Smooth muscle cell of the brain vasculature (primary cell): ENCODE measurements at regions not wholly inside any gene's neighbourhood (a gene's known extent, or its start where the extent isn't known, plus 50 kb on each side); places are given as distances from the start of the nearest gene placed in this dataset.
A peak's percentile ranks its signal among the peaks of the same experiment; 100 is the strongest.
"Not testable (repeated sequence)": the region's sequence is repeated elsewhere in the genome, so short reads cannot be mapped to it uniquely, and the experiment has no call there.

Experiments used
- DNase-seq: peaks from one replicate; pipeline ENCODE4 v3.0.0-alpha.2; 2012; ENCODE audit warnings: low read depth, low spot score

GRCh38 chr21:35749904-35750303 lies 310.4 kb downstream of the SETD4 start:
- no peak for DNase-seq

- DNase-seq: no peak
These were observed 311.5 kb downstream of the SETD4 start for GRCh38 chr21:35748678-35749314.

GRCh38 chr21:35743571-35743970 lies 316.8 kb downstream of the SETD4 start:
- no peak for DNase-seq

GRCh38 chr21:35738347-35738961 lies 321.9 kb downstream of the SETD4 start:
- DNase-seq: peak; percentile 77

- peak; percentile 57 for DNase-seq
These were observed 322.4 kb downstream of the SETD4 start for GRCh38 chr21:35737899-35738346.

GRCh38 chr21:35737449-35737848 lies 322.9 kb downstream of the SETD4 start:
- no peak for DNase-seq

GRCh38 chr21:35732788-35733187 lies 327.5 kb downstream of the SETD4 start:
- no peak for DNase-seq

GRCh38 chr21:35730325-35730724 lies 330.0 kb downstream of the SETD4 start:
- no peak for DNase-seq

GRCh38 chr21:35727830-35728229 lies 332.5 kb downstream of the SETD4 start:
- DNase-seq: no peak

GRCh38 chr21:35724156-35724555 lies 336.2 kb downstream of the SETD4 start:
- no peak for DNase-seq

- no peak for DNase-seq
These were observed 338.6 kb downstream of the SETD4 start for GRCh38 chr21:35721701-35722100.

- no peak for DNase-seq
These were observed 340.1 kb downstream of the SETD4 start for GRCh38 chr21:35720208-35720731.

GRCh38 chr21:35719080-35719479 lies 341.2 kb downstream of the SETD4 start:
- no peak for DNase-seq

- DNase-seq: no peak
These were observed 343.3 kb downstream of the SETD4 start for GRCh38 chr21:35716876-35717565.

- DNase-seq: no peak
These were observed 346.4 kb downstream of the SETD4 start for GRCh38 chr21:35713914-35714313.

- DNase-seq: no peak
These were observed 348.7 kb downstream of the SETD4 start for GRCh38 chr21:35711661-35712060.

- DNase-seq: no peak
These were observed 349.1 kb downstream of the SETD4 start for GRCh38 chr21:35711213-35711612.

GRCh38 chr21:35709990-35710389 lies 350.3 kb downstream of the SETD4 start:
- DNase-seq: not testable (repeated sequence)

GRCh38 chr21:35705888-35706287 lies 354.4 kb downstream of the SETD4 start:
- DNase-seq: no peak

- DNase-seq: no peak
These were observed 355.0 kb downstream of the SETD4 start for GRCh38 chr21:35705237-35705887.

- no peak for DNase-seq
These were observed 356.6 kb downstream of the SETD4 start for GRCh38 chr21:35703704-35704103.

- no peak for DNase-seq
These were observed 361.0 kb downstream of the SETD4 start for GRCh38 chr21:35699361-35699760.
